ENCODE measurements at regions not wholly inside any gene's neighbourhood (a gene's known extent, or its start where the extent isn't known, plus 50 kb on each side); places are given as distances from the start of the nearest gene placed in this dataset.

- no peak for TF ChIP-seq POLR2AphosphoS5 (IDR thresholded peaks at IDR 0.05)
- TF ChIP-seq CTCF (IDR thresholded peaks at IDR 0.05) = no peak
- TF ChIP-seq POLR2A (IDR thresholded peaks at IDR 0.05) = no peak
- no peak for TF ChIP-seq EP300 (IDR thresholded peaks at IDR 0.05)
Measured at GRCh38 chr11:135073381-135073780, 661.3 kb upstream of the B3GAT1 start.
